Caki2 (cell line): ENCODE measurements at regions not wholly inside any gene's neighbourhood (a gene's known extent, or its start where the extent isn't known, plus 50 kb on each side); places are given as distances from the start of the nearest gene placed in this dataset.

Experiments
- DNase-seq: peaks from one replicate; pipeline ENCODE4 v3.0.0-alpha.2; 2015; ENCODE audit warnings: low read depth
- in situ Hi-C: cut with HindIII; loops from 2 replicates; pipeline ENCODE4 v1.10.0; 2016; ENCODE audit warnings: low sequenced_read_pairs, low pct_unique_long_range_greater_than_20kb, mixed read lengths

DNA sequence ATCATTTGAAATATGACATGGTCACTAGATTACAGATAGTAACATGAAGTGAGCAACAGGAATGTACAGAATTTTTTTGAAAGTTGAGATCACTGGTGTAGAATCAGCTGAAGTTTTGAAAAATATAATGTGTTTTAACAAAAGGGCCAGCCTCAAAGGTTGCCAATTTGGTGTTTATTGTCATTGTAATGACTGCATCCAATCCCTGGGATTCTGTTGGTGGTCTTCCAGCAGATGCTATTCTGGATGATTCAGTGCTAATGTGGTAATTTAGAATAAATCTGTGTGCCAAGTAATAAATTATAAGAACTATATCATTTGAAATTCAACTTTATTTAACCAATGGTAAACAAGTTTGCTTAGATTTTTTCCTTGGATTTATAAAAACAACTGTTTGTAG, 436.4 kb upstream of the PKN2 start:
- DNase-seq, result no peak
- in situ Hi-C loops, result no loop called here

DNA sequence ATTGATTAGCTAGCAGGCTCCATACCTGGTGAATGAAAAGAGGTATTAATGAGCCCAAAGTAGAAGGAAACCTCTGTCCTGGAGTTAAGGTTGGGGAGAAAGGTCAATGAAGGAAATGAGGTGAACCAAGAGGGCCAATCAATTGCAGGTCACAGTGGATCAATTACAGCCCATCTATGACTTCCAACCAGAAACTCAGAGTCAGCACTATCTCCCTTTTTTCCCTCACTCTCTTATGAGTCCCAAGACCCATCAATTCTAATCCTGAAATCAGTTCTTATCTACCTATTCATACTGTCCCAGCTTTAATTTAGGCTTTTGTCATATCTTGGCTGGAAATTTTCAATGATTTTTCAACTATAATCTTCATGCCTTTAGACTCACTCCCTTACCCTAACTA, 433.2 kb upstream of the PKN2 start:
- in situ Hi-C loops, result no loop called here
- no peak for DNase-seq

- DNase-seq, result no peak
Measured at GRCh38 chr1:88252745-88253144, 431.3 kb upstream of the PKN2 start.

GRCh38 chr1:88265606-88266005, 418.5 kb upstream of the PKN2 start:
- in situ Hi-C loops, result no loop called here
- DNase-seq, result no peak

More at GRCh38 chr1:88252745-88253144, 431.3 kb upstream of the PKN2 start:
- in situ Hi-C loops, result no loop called here

GRCh38 chr1:88266051-88266450, 418.0 kb upstream of the PKN2 start:
- in situ Hi-C loops, result no loop called here
- no peak for DNase-seq

GRCh38 chr1:88272216-88272615, 411.9 kb upstream of the PKN2 start:
- DNase-seq, result no peak
- in situ Hi-C loops, result no loop called here

DNA sequence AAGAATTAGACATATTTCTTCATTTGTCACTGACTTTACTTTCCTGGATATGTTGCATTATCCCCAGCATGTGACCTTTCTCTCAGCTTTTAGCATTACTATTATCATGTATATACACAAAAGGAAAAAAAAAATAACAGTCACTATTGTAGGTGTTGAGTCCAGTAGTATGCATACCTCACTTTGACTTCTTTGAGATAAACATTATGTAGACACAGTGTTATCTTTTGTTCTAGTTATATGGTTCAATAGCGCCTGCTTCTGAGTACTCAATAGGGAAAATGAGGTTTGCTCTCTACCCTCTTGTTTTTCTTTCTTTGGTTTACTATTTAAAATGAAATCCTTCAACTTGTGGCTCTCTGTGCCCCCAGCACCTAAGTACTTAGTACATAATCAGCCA, 409.6 kb upstream of the PKN2 start:
- DNase-seq, result no peak
- in situ Hi-C loops, result no loop called here

- DNase-seq, result no peak
- in situ Hi-C loops, result no loop called here
Measured at GRCh38 chr1:88275259-88275862, 408.7 kb upstream of the PKN2 start.

DNA sequence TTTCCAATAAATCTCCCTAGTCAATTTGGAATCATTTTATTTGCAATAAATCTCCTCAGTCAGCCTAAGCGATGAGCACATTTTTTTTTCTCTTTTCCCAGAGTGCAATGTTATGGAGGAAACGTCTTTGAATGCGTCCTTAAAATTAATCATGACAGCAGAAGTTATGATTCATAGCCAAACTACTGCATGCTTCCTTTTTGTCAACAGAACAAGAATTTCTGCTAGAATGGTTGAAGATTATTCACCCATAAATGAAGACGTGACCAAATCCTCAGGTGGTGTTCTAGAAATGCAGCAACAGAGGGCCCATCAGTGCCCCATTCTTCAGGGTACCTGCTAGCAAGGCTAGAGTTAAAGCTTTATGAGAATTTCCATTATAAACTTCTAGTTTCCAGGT, 407.9 kb upstream of the PKN2 start:
- DNase-seq, result no peak
- in situ Hi-C loops, result no loop called here

GRCh38 chr1:88284066-88284465, 400.0 kb upstream of the PKN2 start:
- DNase-seq, result no peak
- in situ Hi-C loops, result no loop called here

DNA sequence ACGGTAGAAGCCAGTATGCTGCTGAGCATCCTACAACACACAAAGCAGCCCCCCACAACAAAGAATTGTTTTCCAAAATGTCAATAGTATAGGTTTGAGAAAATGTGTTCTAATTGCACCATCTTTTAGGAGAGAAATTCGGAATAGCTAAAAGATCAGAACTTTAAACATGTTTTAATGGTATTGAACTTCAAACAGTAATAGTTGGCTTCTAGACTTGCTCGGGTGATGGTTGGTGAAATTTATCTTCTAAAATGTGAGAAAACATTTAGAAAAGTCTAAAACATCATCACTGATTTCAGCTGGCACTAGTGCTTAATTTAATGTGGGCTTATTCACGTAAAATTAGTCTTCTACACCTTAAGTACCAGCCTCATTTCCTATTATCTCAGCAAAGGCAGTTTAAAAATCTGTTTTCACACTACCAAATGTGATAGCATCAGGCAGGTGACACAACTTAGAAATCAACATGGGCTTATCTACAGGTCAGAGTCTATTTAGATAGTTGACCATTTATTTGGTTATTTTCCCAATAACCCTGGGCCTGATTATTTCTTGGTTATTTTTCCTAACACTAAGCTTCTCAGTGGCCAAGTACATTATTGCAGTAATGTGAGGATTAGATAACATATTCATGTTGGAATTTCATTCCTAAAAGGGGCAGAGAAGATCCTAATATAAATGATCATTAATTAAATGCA, 399.3 kb upstream of the PKN2 start:
- in situ Hi-C loops, result no loop called here
- no peak for DNase-seq

DNA sequence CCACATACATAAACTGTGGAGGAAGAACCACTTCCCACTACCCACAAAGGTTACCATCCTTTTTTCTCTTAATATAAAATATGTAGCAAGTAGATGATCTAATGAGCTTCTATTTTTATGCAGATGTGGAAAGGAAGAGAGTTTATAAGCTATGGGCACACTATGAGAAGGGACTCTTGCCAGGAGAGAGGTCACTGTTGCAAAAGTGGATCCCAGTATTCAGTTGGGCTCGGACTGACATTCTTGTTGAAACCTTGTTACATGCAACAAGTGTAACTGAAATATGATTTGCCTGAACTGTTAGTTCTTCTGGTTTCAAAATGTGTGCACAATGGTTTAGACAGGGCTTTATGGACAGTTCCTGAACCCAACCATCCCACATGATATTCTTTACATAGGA, 397.4 kb upstream of the PKN2 start:
- no peak for DNase-seq
- in situ Hi-C loops, result no loop called here

DNA sequence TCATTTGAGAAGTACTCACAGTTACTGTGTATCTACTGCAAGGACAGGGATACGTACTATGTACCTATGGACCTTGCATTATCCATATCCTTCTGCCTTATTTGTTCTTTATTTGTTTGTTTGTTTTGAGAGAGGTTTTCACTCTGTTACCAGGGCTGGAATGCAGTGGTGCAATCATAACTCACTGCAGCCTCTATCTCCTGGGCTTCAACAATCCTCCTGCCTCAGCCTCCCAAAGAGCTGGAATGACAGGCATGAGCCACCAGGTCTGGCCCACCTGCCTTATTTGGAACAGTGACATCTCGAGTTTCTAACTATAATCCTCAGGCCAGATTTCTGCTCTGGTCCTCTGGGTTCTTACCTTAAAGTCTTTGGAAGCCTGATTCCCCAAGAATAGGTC, 395.5 kb upstream of the PKN2 start:
- DNase-seq, result no peak
- in situ Hi-C loops, result no loop called here

GRCh38 chr1:88289401-88290102, 394.5 kb upstream of the PKN2 start:
- in situ Hi-C loops, result no loop called here
- no peak for DNase-seq

DNA sequence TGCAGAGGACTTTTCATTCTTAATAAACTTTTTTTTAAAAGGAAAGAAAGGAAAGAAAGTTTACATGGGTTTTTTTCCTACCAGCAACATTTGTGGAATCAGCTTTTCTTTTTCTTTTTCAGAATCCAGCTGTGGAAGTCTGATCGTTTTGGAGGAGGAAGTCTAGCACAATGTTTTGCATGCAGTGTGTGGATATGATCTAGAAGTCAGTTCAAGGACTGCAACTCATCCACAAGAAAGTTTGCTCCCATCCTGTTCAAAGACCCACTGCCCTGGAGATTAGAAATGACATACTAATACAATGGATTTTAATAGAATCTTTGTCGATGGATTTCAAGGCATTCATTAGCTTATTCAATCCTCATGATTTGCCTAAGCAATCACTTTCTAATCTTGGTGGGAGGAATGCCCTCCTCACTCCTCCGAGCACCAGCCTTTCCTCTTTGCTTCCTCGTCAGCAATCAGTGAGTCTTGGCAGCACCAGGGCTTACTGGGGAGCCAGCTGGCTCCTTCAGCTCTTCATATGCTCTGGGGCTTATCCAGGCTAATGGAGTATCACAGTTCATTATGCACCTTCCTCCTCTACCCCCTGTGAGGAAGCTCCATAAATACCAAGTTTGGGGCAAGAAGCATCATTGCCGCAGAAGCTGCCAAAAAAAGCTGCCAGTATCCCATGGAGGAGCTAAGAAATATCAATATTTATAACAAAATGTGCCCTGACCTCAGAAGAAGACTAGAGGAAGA, 392.3 kb upstream of the PKN2 start:
- in situ Hi-C loops, result no loop called here
- no peak for DNase-seq

DNA sequence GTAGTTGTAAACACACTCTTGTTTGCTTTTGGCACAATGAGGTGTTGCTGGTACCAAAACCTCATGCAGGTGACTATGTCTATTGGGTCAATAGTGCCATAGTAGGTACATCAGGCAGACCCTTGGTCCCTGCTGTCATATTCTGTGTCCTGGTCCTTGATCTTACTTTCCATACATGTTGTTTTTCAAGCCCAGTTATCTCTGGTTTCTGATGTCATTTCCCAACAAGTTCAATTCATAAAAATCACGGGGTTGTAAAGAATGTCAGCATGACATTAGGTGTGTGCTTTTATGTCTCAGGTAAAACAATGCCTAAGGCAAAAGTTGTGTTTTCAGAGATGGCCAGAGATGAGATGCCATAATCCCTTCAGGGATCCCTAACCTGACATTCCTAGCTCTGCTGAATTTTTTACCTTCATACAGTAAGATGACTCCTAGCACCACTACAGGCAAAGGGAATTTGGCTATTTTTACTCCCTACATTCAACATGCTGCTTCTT, 390.3 kb upstream of the PKN2 start:
- in situ Hi-C loops, result no loop called here
- DNase-seq, result no peak

DNA sequence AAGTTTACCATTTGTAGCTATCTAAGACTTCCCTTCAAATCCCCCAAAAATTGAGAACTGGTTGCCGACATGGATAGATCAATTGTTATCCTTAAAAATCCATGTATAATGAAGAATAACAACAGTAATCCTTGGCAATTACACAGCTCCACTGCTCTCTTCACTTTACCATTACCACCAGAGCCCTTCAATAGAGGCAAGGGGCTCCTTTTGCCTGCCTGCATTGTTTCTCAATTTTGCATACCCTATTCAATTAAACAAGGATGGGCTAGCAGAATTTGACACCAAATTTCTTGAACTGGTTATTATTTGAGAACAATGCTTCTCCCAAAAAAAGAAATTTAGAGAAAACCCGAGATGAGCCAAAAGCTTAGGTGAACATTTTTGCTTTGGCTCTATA, 387.8 kb upstream of the PKN2 start:
- in situ Hi-C loops, result no loop called here
- DNase-seq, result no peak

DNA sequence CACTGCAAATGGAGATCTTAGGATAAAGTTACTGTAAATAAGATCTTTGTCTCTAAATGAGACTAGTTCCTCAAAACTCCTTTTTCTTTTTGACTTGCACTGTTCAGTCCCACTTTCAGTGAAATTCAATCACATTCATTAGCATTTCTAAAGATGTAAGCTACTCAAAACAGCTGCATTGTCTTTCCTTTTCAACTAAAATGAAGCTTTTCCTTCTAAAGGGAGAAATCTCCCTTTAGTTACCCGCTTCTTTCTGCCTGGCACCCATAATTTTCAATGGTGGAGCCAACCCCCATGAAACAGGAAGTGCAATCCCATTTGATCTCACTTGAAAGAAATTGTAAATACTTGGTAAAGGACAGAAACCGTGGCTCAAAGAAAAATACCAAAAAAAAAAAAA, 387.4 kb upstream of the PKN2 start:
- in situ Hi-C loops, result no loop called here
- no peak for DNase-seq

DNA sequence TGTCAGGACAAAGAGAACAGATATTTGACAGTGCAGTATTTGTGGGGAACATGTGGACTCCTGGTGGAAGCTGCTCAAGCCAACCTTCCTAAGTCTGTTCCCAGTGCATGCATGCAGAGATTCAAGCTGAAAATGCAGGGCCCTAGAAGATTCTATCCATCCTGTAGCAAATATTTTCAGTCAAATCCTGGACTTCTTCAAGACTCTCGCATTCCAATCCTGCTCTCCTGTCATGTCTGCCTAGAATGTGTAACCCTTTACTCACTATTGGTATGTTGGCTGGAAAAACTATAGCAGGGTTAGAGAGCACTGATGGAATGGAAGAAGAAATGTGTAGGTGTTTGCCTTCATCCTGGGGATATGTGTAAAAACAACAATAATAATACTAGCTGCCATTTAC, 385.6 kb upstream of the PKN2 start:
- no peak for DNase-seq
- in situ Hi-C loops, result no loop called here
